Stimulated activated naive CD8-positive, alpha-beta T cell treated with anti-CD3 and anti-CD28 coated beads, Interleukin-15, Interleukin-2, amounts not matched to agents 100 U/mL and 50 U/mL, for 24 hours (primary cell): ENCODE measurements at regions not wholly inside any gene's neighbourhood (a gene's known extent, or its start where the extent isn't known, plus 50 kb on each side); places are given as distances from the start of the nearest gene placed in this dataset.

Experiments used
- ATAC-seq: fragments of 150-1000 bp; cut with Tn5 transposase; one replicate; pipeline ENCODE4 v1.10.0; 2021
- DNase-seq: peaks from one replicate; pipeline ENCODE4 v3.0.0; 2021

- ATAC-seq (no peak), DNase-seq (no peak)
Observed at GRCh38 chr20:10771435-10772140, 97.8 kb upstream of the JAG1 start.

- ATAC-seq, result no peak
Observed at GRCh38 chr20:10774357-10774943, 100.7 kb upstream of the JAG1 start.

GRCh38 chr20:10777710-10778109, 103.9 kb upstream of the JAG1 start:
- ATAC-seq (no peak), DNase-seq (no peak)

More at GRCh38 chr20:10774357-10774943, 100.7 kb upstream of the JAG1 start:
- no peak for DNase-seq

GRCh38 chr20:10779911-10780310, 106.1 kb upstream of the JAG1 start:
- no peak for ATAC-seq

GRCh38 chr20:10780901-10781300, 107.1 kb upstream of the JAG1 start:
- ATAC-seq (no peak), DNase-seq (no peak)

More at GRCh38 chr20:10779911-10780310, 106.1 kb upstream of the JAG1 start:
- DNase-seq, result no peak

- ATAC-seq, result no peak
- DNase-seq, result no peak
Observed at GRCh38 chr20:10781526-10781925, 107.7 kb upstream of the JAG1 start.

- no peak for ATAC-seq
Observed at GRCh38 chr20:10783707-10784553, 110.1 kb upstream of the JAG1 start.

GRCh38 chr20:10784554-10785183, 110.9 kb upstream of the JAG1 start:
- ATAC-seq, result no peak
- DNase-seq, result no peak

More at GRCh38 chr20:10783707-10784553, 110.1 kb upstream of the JAG1 start:
- DNase-seq, result no peak

- ATAC-seq (no peak), DNase-seq (no peak)
Observed at GRCh38 chr20:10786678-10787077, 112.9 kb upstream of the JAG1 start.

GRCh38 chr20:10788055-10788454, 114.3 kb upstream of the JAG1 start:
- ATAC-seq (no peak), DNase-seq (no peak)

GRCh38 chr20:10788877-10789276, 115.1 kb upstream of the JAG1 start:
- no peak for DNase-seq
- no peak for ATAC-seq

- ATAC-seq, result no peak
Observed at GRCh38 chr20:10789386-10789785, 115.6 kb upstream of the JAG1 start.

GRCh38 chr20:10790013-10790412, 116.2 kb upstream of the JAG1 start:
- DNase-seq (no peak), ATAC-seq (no peak)

More at GRCh38 chr20:10789386-10789785, 115.6 kb upstream of the JAG1 start:
- no peak for DNase-seq

- ATAC-seq (no peak), DNase-seq (no peak)
Observed at GRCh38 chr20:10792291-10792690, 118.5 kb upstream of the JAG1 start.

GRCh38 chr20:10793766-10794165, 120.0 kb upstream of the JAG1 start:
- ATAC-seq (no peak), DNase-seq (no peak)

GRCh38 chr20:10794765-10795164, 121.0 kb upstream of the JAG1 start:
- no peak for ATAC-seq
- no peak for DNase-seq

GRCh38 chr20:10795286-10796026, 121.7 kb upstream of the JAG1 start:
- ATAC-seq, result no peak
- no peak for DNase-seq

GRCh38 chr20:10798811-10799210, 125.0 kb upstream of the JAG1 start:
- DNase-seq (no peak), ATAC-seq (no peak)

- ATAC-seq (no peak), DNase-seq (no peak)
Observed at GRCh38 chr20:10799735-10800134, 125.9 kb upstream of the JAG1 start.

- DNase-seq, result no peak
Observed at GRCh38 chr20:10800288-10800687, 126.5 kb upstream of the JAG1 start.

GRCh38 chr20:10802236-10802635, 128.4 kb upstream of the JAG1 start:
- no peak for ATAC-seq

More at GRCh38 chr20:10800288-10800687, 126.5 kb upstream of the JAG1 start:
- ATAC-seq, result no peak

GRCh38 chr20:10805764-10806163, 132.0 kb upstream of the JAG1 start:
- ATAC-seq (no peak), DNase-seq (no peak)

More at GRCh38 chr20:10802236-10802635, 128.4 kb upstream of the JAG1 start:
- no peak for DNase-seq
